Keratinocyte (primary cell): ENCODE measurements at regions not wholly inside any gene's neighbourhood (a gene's known extent, or its start where the extent isn't known, plus 50 kb on each side); places are given as distances from the start of the nearest gene placed in this dataset.

ENCODE experiments used
- DNase-seq: peaks from one replicate; pipeline ENCODE4 v3.0.0-alpha.2; 2011; ENCODE audit warnings: low read depth, missing footprints, low spot score
- FAIRE-seq: peaks from 2 replicates; lab custom pipeline; 2011; peaks lifted over from hg19 to GRCh38; lab: Jason Lieb, UNC
- H2AFZ ChIP-seq: 2 replicates; pipeline ENCODE4 v1.6.0; 2012; ENCODE audit warnings: low read length, control low read depth, inconsistent platforms; ENCODE audit not compliant: control insufficient read depth
- H3K27ac ChIP-seq: 2 replicates; pipeline ENCODE4 v1.5.1; 2011; ENCODE audit warnings: low read length; ENCODE audit not compliant: control insufficient read depth, insufficient read depth
- H3K27me3 ChIP-seq: 3 replicates; pipeline ENCODE4 v1.6.0; 2011; ENCODE audit warnings: low read length; ENCODE audit not compliant: control insufficient read depth, insufficient read depth; ENCODE audit errors: extremely low read depth
- H3K36me3 ChIP-seq, 2 experiments: 2 replicates in 1 of 2; 3 replicates in 1 of 2; pipeline ENCODE4 v1.5.1; 2011; ENCODE audit warnings: low read length in 2 of 2, mild to moderate bottlenecking in 1 of 2; ENCODE audit not compliant: control insufficient read depth in 2 of 2, insufficient read depth in 2 of 2; ENCODE audit errors: extremely low read depth in 1 of 2
- H3K4me1 ChIP-seq: 3 replicates; pipeline ENCODE4 v1.5.1; 2011; ENCODE audit warnings: low read length; ENCODE audit not compliant: control insufficient read depth, insufficient read depth; ENCODE audit errors: extremely low read depth
- H3K4me2 ChIP-seq: 3 replicates; pipeline ENCODE4 v1.6.0; 2011; ENCODE audit warnings: low read depth, low read length; ENCODE audit not compliant: control insufficient read depth, insufficient read depth; ENCODE audit errors: extremely low read depth
- H3K4me3 ChIP-seq, 3 experiments: fragments of 200-600 bp in 1 of 3; sonication (generic) in 1 of 3; 2 replicates in 2 of 3; 3 replicates in 1 of 3; pipeline ENCODE4 v1.5.1; 2011 to 2016; ENCODE audit warnings: low read length in 3 of 3, mild to moderate bottlenecking in 3 of 3, control low read depth in 2 of 3, inconsistent platforms in 1 of 3, low read depth in 1 of 3, mixed read lengths in 1 of 3, mixed run types in 1 of 3, moderate library complexity in 1 of 3; ENCODE audit not compliant: control insufficient read depth in 2 of 3, insufficient read depth in 2 of 3; ENCODE audit errors: extremely low read depth in 1 of 3
- H3K79me2 ChIP-seq: 2 replicates; pipeline ENCODE4 v1.6.0; 2012; ENCODE audit warnings: low read length; ENCODE audit not compliant: control insufficient read depth, insufficient read depth
- H3K9ac ChIP-seq: 3 replicates; pipeline ENCODE4 v1.6.0; 2011; ENCODE audit warnings: low read length; ENCODE audit not compliant: control insufficient read depth, insufficient read depth; ENCODE audit errors: extremely low read depth
- H3K9me1 ChIP-seq: 3 replicates; pipeline ENCODE4 v1.6.0; 2011; ENCODE audit warnings: low read length; ENCODE audit not compliant: control insufficient read depth, insufficient read depth; ENCODE audit errors: extremely low read depth
- H3K9me3 ChIP-seq: 2 replicates; pipeline ENCODE4 v1.5.1; 2012; ENCODE audit warnings: low read depth, low read length; ENCODE audit not compliant: control insufficient read depth
- H4K20me1 ChIP-seq: 3 replicates; pipeline ENCODE4 v1.6.0; 2011; ENCODE audit warnings: low read length; ENCODE audit not compliant: control insufficient read depth, insufficient read depth; ENCODE audit errors: extremely low read depth
- CTCF ChIP-seq, 3 experiments: IDR thresholded peaks in 1 of 3; conservative IDR thresholded peaks in 1 of 3; optimal IDR thresholded peaks in 1 of 3; 2 replicates in 2 of 3; 3 replicates in 1 of 3; pipeline versions ENCODE3 to v1.5.1; 2011; ENCODE audit warnings: low read length in 3 of 3, mild to moderate bottlenecking in 3 of 3, moderate library complexity in 2 of 3, control low read depth in 1 of 3, inconsistent platforms in 1 of 3; ENCODE audit not compliant: insufficient read depth in 2 of 3; ENCODE audit errors: extremely low read depth in 1 of 3
- EZH2 ChIP-seq: IDR thresholded peaks from one replicate; pipeline ENCODE4 v1.6.1; 2012; ENCODE audit warnings: inconsistent platforms, mild to moderate bottlenecking, low read length, moderate library complexity
- dilution Hi-C: fragments of 300-500 bp; cut with MboI; formaldehyde crosslinking; loops from one replicate; pipeline ENCODE4 v1.7.0; 2020; ENCODE audit warnings: low sequenced_read_pairs; ENCODE audit not compliant: extremely low pct_ligation_motif_present

DNA sequence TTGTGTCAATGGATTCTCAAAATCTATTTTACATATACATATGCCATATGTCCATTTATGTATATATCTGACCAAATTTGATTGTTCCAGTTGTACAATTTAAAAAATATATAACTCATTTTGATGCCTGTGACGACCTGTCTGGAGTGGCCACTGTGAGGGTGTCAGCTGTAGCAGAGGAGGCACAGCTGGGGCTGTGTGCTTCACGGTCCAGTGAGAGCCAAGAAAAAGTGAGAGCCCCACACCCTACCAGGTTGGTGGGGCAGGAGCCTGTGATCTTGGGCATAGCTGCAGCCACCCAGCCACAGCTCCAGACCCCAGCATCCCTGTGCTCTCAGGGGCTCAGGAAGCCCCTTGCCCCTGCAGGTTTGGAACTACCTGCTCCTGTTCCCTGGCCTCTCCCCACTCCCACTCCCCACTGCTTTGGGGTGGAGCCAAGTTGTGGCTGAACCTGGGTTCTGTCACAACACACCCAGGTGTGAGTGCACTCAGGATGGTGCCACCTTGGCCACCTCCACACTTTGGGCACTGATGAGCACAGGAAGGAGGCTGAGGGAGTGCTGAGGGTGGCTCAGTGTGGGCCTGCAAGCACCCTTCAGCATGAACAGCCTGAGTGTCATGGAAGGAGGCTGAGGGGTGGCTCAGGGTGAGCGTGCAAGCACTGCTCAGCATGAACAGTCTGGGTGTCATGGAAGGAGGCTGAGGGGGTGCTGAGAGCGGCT is 161.1 kb upstream of the ROBO1 start:
- Histone ChIP-seq H3K4me3 (no peak overlapping the region), H4K20me1 (no peaks in the 10 kb centered on the region), H3K4me1 (no peaks in the 10 kb centered on the region), H3K79me2 (no peaks in the 10 kb centered on the region), H3K27ac (no peak overlapping the region), H3K27me3 (no peaks in the 10 kb centered on the region), H3K9me1 (no peaks in the 10 kb centered on the region), H3K9ac (no peak overlapping the region), H2AFZ (no peak overlapping the region), H3K36me3 (no peaks in the 10 kb centered on the region), H3K4me2 (no peak overlapping the region), H3K9me3 (no peaks in the 10 kb centered on the region)
- TF ChIP-seq EZH2 (no peak), CTCF (optimal IDR thresholded peaks at IDR 0.05 in 1 of 3, IDR thresholded peaks at IDR 0.05 in 1 of 3, conservative IDR thresholded peaks at IDR 0.05 in 1 of 3; ENCODE audit: extremely low read depth in 1 of 3, insufficient read depth in 2 of 3, low read length in 3 of 3) (no peak)
- DNase-seq: no peak
- FAIRE-seq: no peak
- dilution Hi-C loops: no loop called here

DNA sequence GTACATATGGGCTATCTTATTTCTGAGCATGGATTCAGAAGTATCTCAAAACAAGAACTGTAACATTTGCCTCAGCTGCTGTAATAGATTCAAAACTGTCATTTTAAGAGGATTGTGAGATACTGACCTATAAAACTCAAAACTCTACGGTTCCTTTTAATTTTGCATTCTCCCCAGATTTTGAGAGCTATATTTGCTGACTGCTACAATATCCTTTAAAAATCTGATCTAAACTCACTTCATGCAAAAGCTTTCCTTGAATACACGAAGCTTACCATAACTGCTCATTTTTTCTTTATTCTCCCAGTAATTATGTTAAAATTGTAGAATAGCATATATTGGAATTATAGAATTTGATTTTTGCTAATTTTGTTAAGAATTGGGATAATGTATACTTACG is 158.7 kb upstream of the ROBO1 start:
- Histone ChIP-seq H3K79me2 (no peaks in the 10 kb centered on the region), H2AFZ (no peak overlapping the region), H4K20me1 (no peaks in the 10 kb centered on the region), H3K4me2 (no peak overlapping the region), H3K9me3 (no peaks in the 10 kb centered on the region), H3K36me3 (no peaks in the 10 kb centered on the region), H3K27ac (no peak overlapping the region), H3K9me1 (no peaks in the 10 kb centered on the region), H3K4me3 (no peak overlapping the region), H3K27me3 (no peaks in the 10 kb centered on the region), H3K4me1 (no peaks in the 10 kb centered on the region), H3K9ac (no peak overlapping the region)
- DNase-seq (no peak), FAIRE-seq (no peak)
- dilution Hi-C loops: no loop called here
- TF ChIP-seq EZH2 (no peak), CTCF (optimal IDR thresholded peaks at IDR 0.05 in 1 of 3, IDR thresholded peaks at IDR 0.05 in 1 of 3, conservative IDR thresholded peaks at IDR 0.05 in 1 of 3; ENCODE audit: extremely low read depth in 1 of 3, insufficient read depth in 2 of 3, low read length in 3 of 3) (no peak)
